ENCODE measurements at regions not wholly inside any gene's neighbourhood (a gene's known extent, or its start where the extent isn't known, plus 50 kb on each side); places are given as distances from the start of the nearest gene placed in this dataset.

DNA sequence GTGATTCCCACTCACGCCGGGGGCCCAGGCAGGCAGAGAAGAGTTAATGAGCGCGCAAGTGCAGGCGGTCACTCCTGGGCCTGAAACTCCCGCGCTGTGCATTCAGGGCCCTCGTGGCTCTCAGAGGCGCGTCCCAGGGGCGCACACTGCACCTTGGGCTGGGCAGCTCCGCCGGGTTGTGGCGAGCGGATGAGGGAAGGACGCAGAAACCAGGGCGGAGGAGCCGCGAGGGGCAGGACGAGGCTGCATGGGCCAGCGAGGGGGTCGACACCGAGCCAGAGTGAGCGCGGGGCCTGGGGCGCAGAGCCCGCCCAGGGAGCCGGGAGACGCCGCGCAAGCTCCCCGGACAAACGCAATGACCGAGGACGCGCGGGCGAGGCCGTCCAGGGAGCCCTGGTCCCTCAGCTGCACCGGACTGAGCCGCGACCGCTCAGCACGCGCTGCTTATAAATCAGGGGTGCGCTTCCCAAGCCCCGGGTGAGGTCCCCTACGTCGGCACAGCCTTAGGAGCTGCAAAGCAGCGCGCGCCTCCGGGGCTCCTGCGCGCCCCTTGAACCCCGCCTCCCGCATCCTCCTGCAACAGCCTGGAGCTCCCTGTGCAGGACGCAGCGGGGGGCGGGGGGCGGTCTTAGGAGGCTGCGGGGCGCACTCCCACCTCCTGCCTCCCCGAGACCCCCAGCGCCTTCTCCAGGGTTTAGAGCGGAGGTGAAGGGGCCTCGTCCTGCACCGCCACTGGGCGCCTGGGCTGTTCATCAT is 180.2 kb upstream of the ALKAL2 start (continued):
- TF ChIP-seq, protein P1, sequence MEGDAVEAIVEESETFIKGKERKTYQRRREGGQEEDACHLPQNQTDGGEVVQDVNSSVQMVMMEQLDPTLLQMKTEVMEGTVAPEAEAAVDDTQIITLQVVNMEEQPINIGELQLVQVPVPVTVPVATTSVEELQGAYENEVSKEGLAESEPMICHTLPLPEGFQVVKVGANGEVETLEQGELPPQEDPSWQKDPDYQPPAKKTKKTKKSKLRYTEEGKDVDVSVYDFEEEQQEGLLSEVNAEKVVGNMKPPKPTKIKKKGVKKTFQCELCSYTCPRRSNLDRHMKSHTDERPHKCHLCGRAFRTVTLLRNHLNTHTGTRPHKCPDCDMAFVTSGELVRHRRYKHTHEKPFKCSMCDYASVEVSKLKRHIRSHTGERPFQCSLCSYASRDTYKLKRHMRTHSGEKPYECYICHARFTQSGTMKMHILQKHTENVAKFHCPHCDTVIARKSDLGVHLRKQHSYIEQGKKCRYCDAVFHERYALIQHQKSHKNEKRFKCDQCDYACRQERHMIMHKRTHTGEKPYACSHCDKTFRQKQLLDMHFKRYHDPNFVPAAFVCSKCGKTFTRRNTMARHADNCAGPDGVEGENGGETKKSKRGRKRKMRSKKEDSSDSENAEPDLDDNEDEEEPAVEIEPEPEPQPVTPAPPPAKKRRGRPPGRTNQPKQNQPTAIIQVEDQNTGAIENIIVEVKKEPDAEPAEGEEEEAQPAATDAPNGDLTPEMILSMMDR (IDR thresholded peaks at IDR 0.05), result no peak
- TF ChIP-seq, protein P2, sequence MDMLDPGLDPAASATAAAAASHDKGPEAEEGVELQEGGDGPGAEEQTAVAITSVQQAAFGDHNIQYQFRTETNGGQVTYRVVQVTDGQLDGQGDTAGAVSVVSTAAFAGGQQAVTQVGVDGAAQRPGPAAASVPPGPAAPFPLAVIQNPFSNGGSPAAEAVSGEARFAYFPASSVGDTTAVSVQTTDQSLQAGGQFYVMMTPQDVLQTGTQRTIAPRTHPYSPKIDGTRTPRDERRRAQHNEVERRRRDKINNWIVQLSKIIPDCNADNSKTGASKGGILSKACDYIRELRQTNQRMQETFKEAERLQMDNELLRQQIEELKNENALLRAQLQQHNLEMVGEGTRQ (IDR thresholded peaks at IDR 0.05; ENCODE audit: borderline replicate concordance, low read depth, low read length), result no peak
- TF ChIP-seq FOXJ3 (CRISPR knock-in tag; IDR thresholded peaks at IDR 0.05), result no peak
- TF ChIP-seq ELF1 (IDR thresholded peaks at IDR 0.05), result no peak
- no peak for TF ChIP-seq NRF1 (IDR thresholded peaks at IDR 0.05; ENCODE audit: low read depth, low read length)

DNA sequence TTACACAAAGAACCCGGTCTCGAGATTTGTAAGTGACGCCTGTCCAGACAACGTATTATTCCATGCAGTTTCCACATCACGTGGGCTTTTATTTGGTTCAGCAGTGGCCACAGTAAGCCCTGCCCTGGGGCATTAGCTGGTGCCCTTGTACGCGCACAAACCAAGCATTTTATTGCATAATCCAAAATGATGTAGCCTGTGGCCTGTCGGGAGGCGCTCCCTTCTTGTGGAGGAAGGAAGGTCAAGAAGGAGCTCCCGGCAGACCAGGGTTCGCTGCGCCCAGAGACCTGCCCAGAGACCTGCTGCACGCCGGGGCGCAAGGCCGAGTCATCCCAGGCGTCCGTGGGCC is 179.6 kb upstream of the ALKAL2 start:
- Histone ChIP-seq H3K9me2 (no peaks in the 10 kb centered on the region), H3K36me3 (replicated peaks in 1 of 2; ENCODE audit: control insufficient read depth in 1 of 2, insufficient read depth in 2 of 2, low read length in 1 of 2) (no peaks in the 10 kb centered on the region), H3K9me3 (peaks cover 2% of the 10 kb centered on the region; the same call in 1 of the 2 replicates), H3F3A (replicated peaks; ENCODE audit: insufficient read depth) (no peaks in the 10 kb centered on the region), H3K79me2 (ENCODE audit: insufficient read depth) (no peaks in the 10 kb centered on the region), H4K20me1 (ENCODE audit: insufficient read depth) (no peaks in the 10 kb centered on the region), H3K4me1 (ENCODE audit: control insufficient read depth in 1 of 2, insufficient read depth in 2 of 2, low read depth in 1 of 2, low read length in 1 of 2) (peaks cover 0 to 2% of the 10 kb centered on the region in 2 experiments; a peak in 1 of 4 replicates), H3K27me3 (ENCODE audit: insufficient read depth) (no peaks in the 10 kb centered on the region), H3K4me2 (no peak overlapping the region), H2AFZ (ENCODE audit: low read depth) (no peak overlapping the region), H3K4me3 (ENCODE audit: low read depth in 2 of 2, low read length in 1 of 2) (no peak overlapping the region; a peak in 1 of 4 replicates), H3K27ac (ENCODE audit: low read depth in 2 of 2, low read length in 1 of 2) (no peak overlapping the region), H3K9ac (no peak overlapping the region)
- POLR2A ChIA-PET, result no interaction called here
- no peak for DNase-seq
- CTCF ChIA-PET, result interaction anchor here (1.4 kb wide), 1 partner anchor 135 kb away, joined by 5 read pairs; no protein-coding TSS in a partner anchor
- 43% methylated on average over 18 of the region's 18 CpGs for WGBS (ENCODE audit: low lambda C conversion rate)
- TF ChIP-seq SIN3A (IDR thresholded peaks at IDR 0.05; ENCODE audit: borderline replicate concordance, low read depth, low read length) (no peak), SMC3 (IDR thresholded peaks at IDR 0.05; ENCODE audit: low read depth, low read length) (no peak), GABPA (IDR thresholded peaks at IDR 0.05; ENCODE audit: low read depth) (no peak), GATA2 (CRISPR knock-in tag; IDR thresholded peaks at IDR 0.05) (no peak), FOSL2 (IDR thresholded peaks at IDR 0.05; ENCODE audit: borderline replicate concordance, low read depth) (no peak), EZH2phosphoT487 (IDR thresholded peaks at IDR 0.05; ENCODE audit: borderline replicate concordance, low read depth) (no peak), EP300 (IDR thresholded peaks at IDR 0.05; ENCODE audit: borderline replicate concordance in 1 of 2, low read depth in 1 of 2, low read length in 1 of 2) (no peak), MEF2A (IDR thresholded peaks at IDR 0.05; ENCODE audit: borderline replicate concordance, low read depth) (no peak), TCF12 (IDR thresholded peaks at IDR 0.05) (no peak)
- TF ChIP-seq, protein P3, sequence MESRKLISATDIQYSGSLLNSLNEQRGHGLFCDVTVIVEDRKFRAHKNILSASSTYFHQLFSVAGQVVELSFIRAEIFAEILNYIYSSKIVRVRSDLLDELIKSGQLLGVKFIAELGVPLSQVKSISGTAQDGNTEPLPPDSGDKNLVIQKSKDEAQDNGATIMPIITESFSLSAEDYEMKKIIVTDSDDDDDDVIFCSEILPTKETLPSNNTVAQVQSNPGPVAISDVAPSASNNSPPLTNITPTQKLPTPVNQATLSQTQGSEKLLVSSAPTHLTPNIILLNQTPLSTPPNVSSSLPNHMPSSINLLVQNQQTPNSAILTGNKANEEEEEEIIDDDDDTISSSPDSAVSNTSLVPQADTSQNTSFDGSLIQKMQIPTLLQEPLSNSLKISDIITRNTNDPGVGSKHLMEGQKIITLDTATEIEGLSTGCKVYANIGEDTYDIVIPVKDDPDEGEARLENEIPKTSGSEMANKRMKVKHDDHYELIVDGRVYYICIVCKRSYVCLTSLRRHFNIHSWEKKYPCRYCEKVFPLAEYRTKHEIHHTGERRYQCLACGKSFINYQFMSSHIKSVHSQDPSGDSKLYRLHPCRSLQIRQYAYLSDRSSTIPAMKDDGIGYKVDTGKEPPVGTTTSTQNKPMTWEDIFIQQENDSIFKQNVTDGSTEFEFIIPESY (IDR thresholded peaks at IDR 0.05; ENCODE audit: borderline replicate concordance, low read depth), result no peak
- TF ChIP-seq, protein P4, sequence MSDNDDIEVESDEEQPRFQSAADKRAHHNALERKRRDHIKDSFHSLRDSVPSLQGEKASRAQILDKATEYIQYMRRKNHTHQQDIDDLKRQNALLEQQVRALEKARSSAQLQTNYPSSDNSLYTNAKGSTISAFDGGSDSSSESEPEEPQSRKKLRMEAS (IDR thresholded peaks at IDR 0.05; ENCODE audit: low read depth), result no peak
- TF ChIP-seq, protein P5, sequence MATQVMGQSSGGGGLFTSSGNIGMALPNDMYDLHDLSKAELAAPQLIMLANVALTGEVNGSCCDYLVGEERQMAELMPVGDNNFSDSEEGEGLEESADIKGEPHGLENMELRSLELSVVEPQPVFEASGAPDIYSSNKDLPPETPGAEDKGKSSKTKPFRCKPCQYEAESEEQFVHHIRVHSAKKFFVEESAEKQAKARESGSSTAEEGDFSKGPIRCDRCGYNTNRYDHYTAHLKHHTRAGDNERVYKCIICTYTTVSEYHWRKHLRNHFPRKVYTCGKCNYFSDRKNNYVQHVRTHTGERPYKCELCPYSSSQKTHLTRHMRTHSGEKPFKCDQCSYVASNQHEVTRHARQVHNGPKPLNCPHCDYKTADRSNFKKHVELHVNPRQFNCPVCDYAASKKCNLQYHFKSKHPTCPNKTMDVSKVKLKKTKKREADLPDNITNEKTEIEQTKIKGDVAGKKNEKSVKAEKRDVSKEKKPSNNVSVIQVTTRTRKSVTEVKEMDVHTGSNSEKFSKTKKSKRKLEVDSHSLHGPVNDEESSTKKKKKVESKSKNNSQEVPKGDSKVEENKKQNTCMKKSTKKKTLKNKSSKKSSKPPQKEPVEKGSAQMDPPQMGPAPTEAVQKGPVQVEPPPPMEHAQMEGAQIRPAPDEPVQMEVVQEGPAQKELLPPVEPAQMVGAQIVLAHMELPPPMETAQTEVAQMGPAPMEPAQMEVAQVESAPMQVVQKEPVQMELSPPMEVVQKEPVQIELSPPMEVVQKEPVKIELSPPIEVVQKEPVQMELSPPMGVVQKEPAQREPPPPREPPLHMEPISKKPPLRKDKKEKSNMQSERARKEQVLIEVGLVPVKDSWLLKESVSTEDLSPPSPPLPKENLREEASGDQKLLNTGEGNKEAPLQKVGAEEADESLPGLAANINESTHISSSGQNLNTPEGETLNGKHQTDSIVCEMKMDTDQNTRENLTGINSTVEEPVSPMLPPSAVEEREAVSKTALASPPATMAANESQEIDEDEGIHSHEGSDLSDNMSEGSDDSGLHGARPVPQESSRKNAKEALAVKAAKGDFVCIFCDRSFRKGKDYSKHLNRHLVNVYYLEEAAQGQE (IDR thresholded peaks at IDR 0.05; ENCODE audit: low read depth, low read length), result no peak
- TF ChIP-seq, protein P1 (IDR thresholded peaks at IDR 0.05), result no peak
- TF ChIP-seq, protein P2 (IDR thresholded peaks at IDR 0.05; ENCODE audit: borderline replicate concordance, low read depth, low read length), result no peak
